ENCODE measurements at regions not wholly inside any gene's neighbourhood (a gene's known extent, or its start where the extent isn't known, plus 50 kb on each side); places are given as distances from the start of the nearest gene placed in this dataset.

- Histone ChIP-seq H4K20me1 (replicated peaks; ENCODE audit: insufficient read depth) (no peaks in the 10 kb centered on the region), H3K4me1 (ENCODE audit: insufficient read depth) (no peaks in the 10 kb centered on the region), H3K27ac (ENCODE audit: low read depth) (no peak overlapping the region), H3K9me2 (ENCODE audit: insufficient read depth) (no peaks in the 10 kb centered on the region; the same call in 1 of the 2 replicates), H3K4me3 (no peak overlapping the region), H3K27me3 (ENCODE audit: insufficient read depth) (no peaks in the 10 kb centered on the region), H3K79me2 (replicated peaks; ENCODE audit: insufficient read depth) (no peaks in the 10 kb centered on the region), H3K36me3 (ENCODE audit: insufficient read depth) (no peaks in the 10 kb centered on the region), H2AFZ (peak overlapping the region; percentile 69; the same call in 1 of the 2 replicates), H3K4me2 (no peak overlapping the region), H3F3A (replicated peaks; ENCODE audit: low read depth) (no peaks in the 10 kb centered on the region)
- Mint-ChIP-seq H3K9me3 (no peaks in the 10 kb centered on the region), H3K36me3 (ENCODE audit: low read depth) (no peaks in the 10 kb centered on the region), H3K4me1 (0 out of 3 replicates have a peak, but pooled peaks cover 4% of the 10 kb centered on the region), H3K4me3 (no peak overlapping the region), H3K27me3 (ENCODE audit: insufficient read depth, low read depth, poor library complexity) (peaks cover 4% of the 10 kb centered on the region), H3K27ac (peak overlapping the region; percentile 11; the same call in 1 of the 2 replicates)
- TF ChIP-seq ZNF331 (CRISPR knock-in tag; IDR thresholded peaks at IDR 0.05; ENCODE audit: low read depth): no peak
- no peak for TF ChIP-seq CREB1 (CRISPR knock-in tag; IDR thresholded peaks at IDR 0.05; ENCODE audit: low read depth)
- TF ChIP-seq EZH2phosphoT487 (IDR thresholded peaks at IDR 0.05; ENCODE audit: unreplicated experiment): no peak
- TF ChIP-seq, protein P1, sequence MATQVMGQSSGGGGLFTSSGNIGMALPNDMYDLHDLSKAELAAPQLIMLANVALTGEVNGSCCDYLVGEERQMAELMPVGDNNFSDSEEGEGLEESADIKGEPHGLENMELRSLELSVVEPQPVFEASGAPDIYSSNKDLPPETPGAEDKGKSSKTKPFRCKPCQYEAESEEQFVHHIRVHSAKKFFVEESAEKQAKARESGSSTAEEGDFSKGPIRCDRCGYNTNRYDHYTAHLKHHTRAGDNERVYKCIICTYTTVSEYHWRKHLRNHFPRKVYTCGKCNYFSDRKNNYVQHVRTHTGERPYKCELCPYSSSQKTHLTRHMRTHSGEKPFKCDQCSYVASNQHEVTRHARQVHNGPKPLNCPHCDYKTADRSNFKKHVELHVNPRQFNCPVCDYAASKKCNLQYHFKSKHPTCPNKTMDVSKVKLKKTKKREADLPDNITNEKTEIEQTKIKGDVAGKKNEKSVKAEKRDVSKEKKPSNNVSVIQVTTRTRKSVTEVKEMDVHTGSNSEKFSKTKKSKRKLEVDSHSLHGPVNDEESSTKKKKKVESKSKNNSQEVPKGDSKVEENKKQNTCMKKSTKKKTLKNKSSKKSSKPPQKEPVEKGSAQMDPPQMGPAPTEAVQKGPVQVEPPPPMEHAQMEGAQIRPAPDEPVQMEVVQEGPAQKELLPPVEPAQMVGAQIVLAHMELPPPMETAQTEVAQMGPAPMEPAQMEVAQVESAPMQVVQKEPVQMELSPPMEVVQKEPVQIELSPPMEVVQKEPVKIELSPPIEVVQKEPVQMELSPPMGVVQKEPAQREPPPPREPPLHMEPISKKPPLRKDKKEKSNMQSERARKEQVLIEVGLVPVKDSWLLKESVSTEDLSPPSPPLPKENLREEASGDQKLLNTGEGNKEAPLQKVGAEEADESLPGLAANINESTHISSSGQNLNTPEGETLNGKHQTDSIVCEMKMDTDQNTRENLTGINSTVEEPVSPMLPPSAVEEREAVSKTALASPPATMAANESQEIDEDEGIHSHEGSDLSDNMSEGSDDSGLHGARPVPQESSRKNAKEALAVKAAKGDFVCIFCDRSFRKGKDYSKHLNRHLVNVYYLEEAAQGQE (IDR thresholded peaks at IDR 0.05; ENCODE audit: unreplicated experiment): no peak
- TF ChIP-seq POLR2AphosphoS5 (IDR thresholded peaks at IDR 0.05; ENCODE audit: low read depth): no peak
- TF ChIP-seq EZH2 (IDR thresholded peaks at IDR 0.05; ENCODE audit: low read depth, unreplicated experiment): no peak
- TF ChIP-seq NANOG (IDR thresholded peaks at IDR 0.05; ENCODE audit: borderline replicate concordance): no peak
- TF ChIP-seq, protein P2, sequence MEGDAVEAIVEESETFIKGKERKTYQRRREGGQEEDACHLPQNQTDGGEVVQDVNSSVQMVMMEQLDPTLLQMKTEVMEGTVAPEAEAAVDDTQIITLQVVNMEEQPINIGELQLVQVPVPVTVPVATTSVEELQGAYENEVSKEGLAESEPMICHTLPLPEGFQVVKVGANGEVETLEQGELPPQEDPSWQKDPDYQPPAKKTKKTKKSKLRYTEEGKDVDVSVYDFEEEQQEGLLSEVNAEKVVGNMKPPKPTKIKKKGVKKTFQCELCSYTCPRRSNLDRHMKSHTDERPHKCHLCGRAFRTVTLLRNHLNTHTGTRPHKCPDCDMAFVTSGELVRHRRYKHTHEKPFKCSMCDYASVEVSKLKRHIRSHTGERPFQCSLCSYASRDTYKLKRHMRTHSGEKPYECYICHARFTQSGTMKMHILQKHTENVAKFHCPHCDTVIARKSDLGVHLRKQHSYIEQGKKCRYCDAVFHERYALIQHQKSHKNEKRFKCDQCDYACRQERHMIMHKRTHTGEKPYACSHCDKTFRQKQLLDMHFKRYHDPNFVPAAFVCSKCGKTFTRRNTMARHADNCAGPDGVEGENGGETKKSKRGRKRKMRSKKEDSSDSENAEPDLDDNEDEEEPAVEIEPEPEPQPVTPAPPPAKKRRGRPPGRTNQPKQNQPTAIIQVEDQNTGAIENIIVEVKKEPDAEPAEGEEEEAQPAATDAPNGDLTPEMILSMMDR (conservative IDR thresholded peaks at IDR 0.05; ENCODE audit: low read depth in 2 of 2): no peak
- TF ChIP-seq ZNF462 (CRISPR knock-in tag; IDR thresholded peaks at IDR 0.05): no peak
- TF ChIP-seq, protein P3, sequence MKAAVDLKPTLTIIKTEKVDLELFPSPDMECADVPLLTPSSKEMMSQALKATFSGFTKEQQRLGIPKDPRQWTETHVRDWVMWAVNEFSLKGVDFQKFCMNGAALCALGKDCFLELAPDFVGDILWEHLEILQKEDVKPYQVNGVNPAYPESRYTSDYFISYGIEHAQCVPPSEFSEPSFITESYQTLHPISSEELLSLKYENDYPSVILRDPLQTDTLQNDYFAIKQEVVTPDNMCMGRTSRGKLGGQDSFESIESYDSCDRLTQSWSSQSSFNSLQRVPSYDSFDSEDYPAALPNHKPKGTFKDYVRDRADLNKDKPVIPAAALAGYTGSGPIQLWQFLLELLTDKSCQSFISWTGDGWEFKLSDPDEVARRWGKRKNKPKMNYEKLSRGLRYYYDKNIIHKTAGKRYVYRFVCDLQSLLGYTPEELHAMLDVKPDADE (IDR thresholded peaks at IDR 0.05): no peak
- no peak for TF ChIP-seq STAT1 (IDR thresholded peaks at IDR 0.05; ENCODE audit: unreplicated experiment)
- TF ChIP-seq JUNB (IDR thresholded peaks at IDR 0.05; ENCODE audit: unreplicated experiment): no peak
- TF ChIP-seq ZNF114 (CRISPR knock-in tag; IDR thresholded peaks at IDR 0.05): no peak
- ATAC-seq (no peak), DNase-seq (ENCODE audit: low spot score) (no peak)
These were observed 1570.6 kb upstream of the LRRTM3 start for GRCh38 chr10:65355141-65355680.
